OCI-LY7 (cell line): ENCODE measurements at regions not wholly inside any gene's neighbourhood (a gene's known extent, or its start where the extent isn't known, plus 50 kb on each side); places are given as distances from the start of the nearest gene placed in this dataset.
"Not testable (repeated sequence)": the region's sequence is repeated elsewhere in the genome, so short reads cannot be mapped to it uniquely, and the experiment has no call there.

ENCODE experiments used
- BruUV-seq: library from RNA; stranded (reverse); fragments of 400-500 nt; replicated peaks from 2 replicates; lab custom pipeline; 2021; lab: Mats Ljungman, UMichigan
- CTCF ChIA-PET: fragments of 300-600 bp; sonication (Branson Sonifier 250); formaldehyde crosslinking; loops from one replicate; lab custom pipeline; 2022; ENCODE audit warnings: antibody characterized with exemption; ENCODE audit not compliant: unreplicated experiment; lab: Charles Lee
- POLR2A ChIA-PET: fragments of 300-600 bp; sonication (Branson Sonifier 250); formaldehyde crosslinking; loops from one replicate; lab custom pipeline; 2022; ENCODE audit warnings: antibody characterized with exemption; lab: Charles Lee
- DNase-seq: peaks from one replicate; pipeline ENCODE4 v3.0.0-alpha.2; 2015; ENCODE audit warnings: low spot score
- H2AFZ ChIP-seq: fragments of 200-600 bp; sonication (generic), shearing (Covaris generic); 2 replicates; pipeline ENCODE4 v1.6.1; 2014; ENCODE audit warnings: mild to moderate bottlenecking, antibody characterized with exemption, low read length, moderate library complexity
- H3K27ac ChIP-seq: fragments of 200-600 bp; sonication (generic); 2 replicates; pipeline ENCODE4 v1.5.1; 2014; ENCODE audit warnings: mixed run types, low read depth, mild to moderate bottlenecking, moderate library complexity, low read length, inconsistent platforms; ENCODE audit not compliant: poor library complexity, severe bottlenecking
- H3K36me3 ChIP-seq: fragments of 200-600 bp; sonication (generic); 2 replicates; pipeline ENCODE4 v1.6.1; 2014; ENCODE audit warnings: mild to moderate bottlenecking, antibody characterized with exemption, low read length, moderate library complexity, mixed read lengths; ENCODE audit not compliant: insufficient read depth
- H3K4me1 ChIP-seq: fragments of 200-600 bp; sonication (generic); 2 replicates; pipeline ENCODE4 v1.5.1; 2014; ENCODE audit warnings: mild to moderate bottlenecking, low read length; ENCODE audit not compliant: insufficient read depth, poor library complexity, severe bottlenecking
- H3K4me2 ChIP-seq: fragments of 200-600 bp; sonication (generic); 2 replicates; pipeline ENCODE4 v1.6.1; 2014; ENCODE audit warnings: mild to moderate bottlenecking, low read length
- H3K4me3 ChIP-seq: fragments of 200-600 bp; sonication (generic); 2 replicates; pipeline ENCODE4 v1.5.1; 2014; ENCODE audit warnings: mild to moderate bottlenecking, low read depth, low read length; ENCODE audit not compliant: poor library complexity, severe bottlenecking
- H3K79me2 ChIP-seq: fragments of 200-600 bp; sonication (generic); 2 replicates; pipeline ENCODE4 v1.6.1; 2016; ENCODE audit warnings: low read depth, mild to moderate bottlenecking, low read length, moderate library complexity, mixed read lengths; ENCODE audit not compliant: insufficient read depth
- H3K9me2 ChIP-seq: fragments of 200-600 bp; sonication (generic); 2 replicates; pipeline ENCODE4 v1.6.1; 2016; ENCODE audit warnings: mild to moderate bottlenecking, low read length, mixed read lengths; ENCODE audit not compliant: insufficient read depth
- H3K9me3 ChIP-seq: fragments of 200-600 bp; sonication (generic); 2 replicates; pipeline ENCODE4 v1.6.1; 2014; ENCODE audit warnings: mild to moderate bottlenecking, mixed run types, low read length, mixed read lengths
- H4K20me1 ChIP-seq: fragments of 200-600 bp; sonication (generic); 2 replicates; pipeline ENCODE4 v1.6.1; 2014; ENCODE audit warnings: mild to moderate bottlenecking, antibody characterized with exemption, low read length, moderate library complexity, mixed read lengths; ENCODE audit not compliant: insufficient read depth
- CTCF ChIP-seq: fragments of 200-600 bp; sonication (generic); conservative IDR thresholded peaks from 2 replicates; pipeline ENCODE4 v1.5.1; 2014; ENCODE audit warnings: mild to moderate bottlenecking, antibody characterized with exemption, low read length, moderate library complexity, mixed read lengths
- EZH2phosphoT487 ChIP-seq: fragments of 200-600 bp; sonication (generic); IDR thresholded peaks from 2 replicates; pipeline ENCODE4 v1.6.1; 2018; ENCODE audit warnings: low read depth, borderline replicate concordance, mild to moderate bottlenecking, mixed run types, antibody characterized with exemption, low read length, moderate library complexity, mixed read lengths
- intact Hi-C: fragments of 100-400 bp; cut with micrococcal nuclease; formaldehyde crosslinking; loops from one replicate; pipeline ENCODE4 v1.10.0; 2022; ENCODE audit not compliant: unreplicated experiment

GRCh38 chr7:149666360-149666945 lies 106.9 kb downstream of the ZNF467 start:
- H3K79me2 ChIP-seq, result no peaks in the 10 kb centered on the region
- intact Hi-C loops, result no loop called here
- no peak overlapping the region for H3K4me3 ChIP-seq
- no peaks in the 10 kb centered on the region for H4K20me1 ChIP-seq
- no peak for DNase-seq
- no peak overlapping the region for H3K27ac ChIP-seq
- no peak overlapping the region for H3K4me2 ChIP-seq
- no peak overlapping the region for H2AFZ ChIP-seq
- H3K9me2 ChIP-seq, result no peaks in the 10 kb centered on the region
- ChIA-PET CTCF (no interaction called here), POLR2A (interaction anchor here (0.5 to 0.7 kb wide), 2 partner anchors 104 to 119 kb away, joined by 3 read pairs; no protein-coding TSS in a partner anchor)
- no peaks in the 10 kb centered on the region for H3K36me3 ChIP-seq
- TF ChIP-seq CTCF (no peak), EZH2phosphoT487 (no peak)
- no peaks in the 10 kb centered on the region for H3K9me3 ChIP-seq
- H3K4me1 ChIP-seq, result no peaks in the 10 kb centered on the region
- BruUV-seq, result no TSS peak

DNA sequence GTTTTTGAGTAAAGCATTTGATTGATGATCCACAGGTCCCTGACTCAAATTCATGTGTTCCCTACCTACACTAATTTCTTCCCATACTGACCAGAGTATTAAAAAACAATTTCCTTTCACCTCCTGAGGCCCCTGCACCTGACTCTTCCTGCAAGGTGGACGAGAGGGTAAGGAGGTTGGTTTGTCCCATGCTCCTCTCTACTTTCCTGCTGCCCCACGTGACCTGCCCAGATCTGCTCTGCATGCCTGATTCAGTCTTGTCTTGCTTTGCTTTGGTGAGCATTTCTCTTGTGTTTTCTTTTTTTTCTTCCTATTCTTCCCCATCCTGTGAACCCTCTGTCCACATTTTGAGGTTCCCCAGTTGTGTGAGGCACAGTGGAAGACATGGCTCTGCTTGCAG lies 107.8 kb downstream of the ZNF467 start:
- H3K36me3 ChIP-seq, H3K9me3 ChIP-seq, CTCF ChIA-PET, H2AFZ ChIP-seq, intact Hi-C loops, H3K4me2 ChIP-seq, H3K4me1 ChIP-seq, H3K4me3 ChIP-seq, DNase-seq, POLR2A ChIA-PET, BruUV-seq, H3K9me2 ChIP-seq, H4K20me1 ChIP-seq, H3K27ac ChIP-seq, H3K79me2 ChIP-seq: not testable (repeated sequence)

DNA sequence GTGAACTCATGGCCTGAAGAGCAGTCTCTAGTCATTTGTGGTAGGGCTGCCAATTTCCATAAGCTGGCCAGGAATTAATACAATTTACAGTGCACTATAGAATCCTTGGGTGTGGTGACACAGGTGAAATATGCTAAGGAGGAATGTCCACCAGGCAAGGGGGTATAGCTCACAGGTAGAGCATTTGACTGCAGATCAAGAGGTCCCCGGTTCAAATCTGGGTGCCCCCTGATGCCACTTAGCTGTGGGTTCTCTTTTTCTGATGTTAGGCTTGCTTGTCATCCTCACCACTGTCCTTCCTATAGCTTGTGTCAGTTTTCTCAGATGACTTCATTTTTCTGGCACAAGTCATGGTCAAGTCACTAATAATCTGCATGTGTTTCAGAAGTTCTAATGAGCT lies 108.7 kb downstream of the ZNF467 start:
- H3K9me2 ChIP-seq, result no peaks in the 10 kb centered on the region
- no peak overlapping the region for H3K4me2 ChIP-seq
- H3K4me3 ChIP-seq, result no peak overlapping the region
- H4K20me1 ChIP-seq, result no peaks in the 10 kb centered on the region
- ChIA-PET CTCF (no interaction called here), POLR2A (no interaction called here)
- H3K36me3 ChIP-seq, result no peaks in the 10 kb centered on the region
- TF ChIP-seq CTCF (no peak), EZH2phosphoT487 (no peak)
- no TSS peak for BruUV-seq
- no peak overlapping the region for H2AFZ ChIP-seq
- no peak overlapping the region for H3K27ac ChIP-seq
- DNase-seq, result no peak
- no peaks in the 10 kb centered on the region for H3K9me3 ChIP-seq
- H3K79me2 ChIP-seq, result no peaks in the 10 kb centered on the region
- intact Hi-C loops, result no loop called here
- H3K4me1 ChIP-seq, result no peaks in the 10 kb centered on the region
